HepG2 (cell line): ENCODE measurements at regions not wholly inside any gene's neighbourhood (a gene's known extent, or its start where the extent isn't known, plus 50 kb on each side); places are given as distances from the start of the nearest gene placed in this dataset.

Experiments
- CBX5 ChIP-seq: sonication (generic); formaldehyde crosslinking; IDR thresholded peaks from 2 replicates; pipeline ENCODE4 v1.4.0; 2020; ENCODE audit warnings: missing genetic modification reagents, borderline replicate concordance
- CSRNP1 ChIP-seq: sonication (generic); formaldehyde crosslinking; IDR thresholded peaks from 2 replicates; pipeline ENCODE4 v1.8.1; 2023; ENCODE audit warnings: mild to moderate bottlenecking, missing genetic modification reagents
- E2F5 ChIP-seq: sonication (generic); formaldehyde crosslinking; conservative IDR thresholded peaks from 2 replicates; pipeline ENCODE4 v1.4.0; 2020; ENCODE audit warnings: missing genetic modification reagents
- KDM6A ChIP-seq: IDR thresholded peaks from 2 replicates; pipeline ENCODE4 v1.6.1; 2016; ENCODE audit warnings: low read depth
- NCOA2 ChIP-seq: sonication (generic); formaldehyde crosslinking; IDR thresholded peaks from 2 replicates; pipeline ENCODE4 v1.8.0; 2022; ENCODE audit warnings: inconsistent platforms
- NCOR1 ChIP-seq: fragments of 200-600 bp; sonication (generic); IDR thresholded peaks from 2 replicates; pipeline ENCODE4 v1.7.0; 2017; ENCODE audit warnings: antibody characterized with exemption, low read length, borderline replicate concordance
- RAD21 ChIP-seq: fragments of 450-650 bp; formaldehyde crosslinking; IDR thresholded peaks from 2 replicates; pipeline ENCODE4 v1.5.0; 2020; ENCODE audit warnings: mild to moderate bottlenecking
- RERE ChIP-seq: IDR thresholded peaks from 2 replicates; pipeline ENCODE4 v1.6.1; 2016; ENCODE audit warnings: low read depth, missing genetic modification reagents, missing compliant biosample characterization
- SOX5 ChIP-seq: IDR thresholded peaks from 2 replicates; pipeline ENCODE4 v1.6.1; 2016; ENCODE audit warnings: borderline replicate concordance
- SP2 ChIP-seq: sonication (generic); formaldehyde crosslinking; IDR thresholded peaks from 2 replicates; pipeline ENCODE4 v1.5.1; 2020; ENCODE audit warnings: mild to moderate bottlenecking, missing genetic modification reagents
- TCF7L2 ChIP-seq: IDR thresholded peaks from 2 replicates; pipeline ENCODE4 v1.6.1; 2011; ENCODE audit warnings: mild to moderate bottlenecking, low read depth, low read length, moderate library complexity
- TFAP4 ChIP-seq: sonication (generic); IDR thresholded peaks from 2 replicates; pipeline ENCODE4 v1.6.1; 2016; ENCODE audit warnings: low read depth, borderline replicate concordance
- ZBTB33 ChIP-seq: sonication (generic); formaldehyde crosslinking; IDR thresholded peaks from 2 replicates; pipeline ENCODE4 v1.4.0; 2020; ENCODE audit warnings: missing genetic modification reagents
- ZFP36L1 ChIP-seq: sonication (generic); formaldehyde crosslinking; IDR thresholded peaks from 2 replicates; pipeline ENCODE4 v1.8.0; 2022; ENCODE audit warnings: mild to moderate bottlenecking, missing genetic modification reagents, moderate library complexity
- ZIK1 ChIP-seq: sonication (generic); formaldehyde crosslinking; IDR thresholded peaks from 2 replicates; pipeline ENCODE4 v1.5.0; 2020; ENCODE audit warnings: mild to moderate bottlenecking, low read depth, missing genetic modification reagents, borderline replicate concordance
- ZNF260 ChIP-seq: sonication (generic); formaldehyde crosslinking; IDR thresholded peaks from 2 replicates; pipeline ENCODE4 v1.4.0; 2020; ENCODE audit warnings: missing genetic modification reagents, low read depth, mild to moderate bottlenecking, borderline replicate concordance
- ZNF33B ChIP-seq: sonication (generic); formaldehyde crosslinking; IDR thresholded peaks from 2 replicates; pipeline ENCODE4 v1.5.1; 2020; ENCODE audit warnings: mild to moderate bottlenecking, missing genetic modification reagents
- ZNF839 ChIP-seq: sonication (generic); formaldehyde crosslinking; IDR thresholded peaks from 2 replicates; pipeline ENCODE4 v1.4.0; 2020; ENCODE audit warnings: missing genetic modification reagents, mild to moderate bottlenecking, borderline replicate concordance

GRCh38 chr2:101556033-101556459 is 81.1 kb upstream of the RFX8 start (continued):
- TF ChIP-seq RERE (CRISPR knock-in tag) (peak; percentile 66; the same call in 1 of the 2 replicates), ZNF839 (CRISPR knock-in tag) (peak; percentile 26; the same call in 1 of the 2 replicates), ZBTB33 (peak; percentile 64; the same call in 1 of the 2 replicates), SOX5 (CRISPR knock-in tag) (peak; percentile 82), ZNF260 (CRISPR knock-in tag) (0 out of 2 replicates have a peak, but pooled peaks have one; percentile 71), CBX5 (CRISPR knock-in tag) (peak; percentile 15; the same call in 1 of the 2 replicates), ZFP36L1 (no peak), SP2 (CRISPR knock-in tag) (no peak), TCF7L2 (peak; percentile 52; the same call in 1 of the 2 replicates), NCOR1 (peak; percentile 29; the same call in 1 of the 2 replicates), ZNF33B (peak; percentile 44; the same call in 1 of the 2 replicates), ZIK1 (CRISPR knock-in tag) (no peak), RAD21 (CRISPR knock-in tag) (peak; percentile 22; the same call in 1 of the 2 replicates), CSRNP1 (CRISPR knock-in tag) (0 out of 2 replicates have a peak, but pooled peaks have one; percentile 30), KDM6A (CRISPR knock-in tag) (0 out of 2 replicates have a peak, but pooled peaks have one; percentile 43), TFAP4 (peak; percentile 88), E2F5 (CRISPR knock-in tag) (no peak), NCOA2 (CRISPR knock-in tag) (peak; percentile 74)
